NCI-H774 (cell line): ENCODE measurements at regions not wholly inside any gene's neighbourhood (a gene's known extent, or its start where the extent isn't known, plus 50 kb on each side); places are given as distances from the start of the nearest gene placed in this dataset.
"Not testable (repeated sequence)": the region's sequence is repeated elsewhere in the genome, so short reads cannot be mapped to it uniquely, and the experiment has no call there.

ENCODE experiments used
- DNase-seq: peaks from one replicate; lab custom pipeline; 2025; lab: John Stamatoyannopoulos, UW

DNA sequence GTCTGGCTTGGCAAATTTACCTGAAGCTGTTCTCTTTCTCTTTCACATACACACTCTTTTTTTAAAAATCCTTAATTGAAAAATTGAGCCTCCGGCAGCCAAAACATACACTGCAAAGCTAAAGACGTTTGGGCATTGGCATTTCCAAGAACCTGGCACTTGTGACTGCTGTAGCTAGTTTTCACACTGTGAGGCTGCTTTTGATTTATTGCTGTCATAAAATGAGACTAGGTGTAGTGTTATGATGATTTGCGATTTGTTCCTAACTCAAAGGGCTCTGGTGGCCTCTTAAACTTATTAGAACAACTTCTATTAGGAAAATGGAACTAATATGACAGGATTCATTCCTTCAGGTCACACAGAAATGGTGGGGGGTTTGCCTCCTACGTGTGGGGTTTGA, 377.1 kb upstream of the FAR2 start:
- DNase-seq = no peak

DNA sequence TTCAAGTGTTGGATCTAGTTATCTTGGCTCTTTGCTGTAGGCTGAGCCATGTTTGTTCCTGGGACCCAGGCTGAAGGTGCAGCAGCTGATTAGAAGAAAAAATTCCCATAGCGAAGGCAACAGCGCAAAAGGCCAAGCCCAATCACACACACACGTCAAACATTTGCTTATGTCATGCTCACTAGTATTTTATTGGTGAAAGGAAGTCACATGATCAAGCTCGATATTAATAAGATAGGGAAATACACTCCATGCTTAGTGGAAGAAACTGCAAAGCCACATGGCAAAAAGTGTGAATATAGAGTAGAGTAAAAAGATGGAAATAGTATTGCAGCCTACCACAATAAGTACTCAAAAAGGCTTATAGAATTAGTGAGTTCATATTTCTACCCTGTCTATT, 373.5 kb upstream of the FAR2 start:
- no peak for DNase-seq

DNA sequence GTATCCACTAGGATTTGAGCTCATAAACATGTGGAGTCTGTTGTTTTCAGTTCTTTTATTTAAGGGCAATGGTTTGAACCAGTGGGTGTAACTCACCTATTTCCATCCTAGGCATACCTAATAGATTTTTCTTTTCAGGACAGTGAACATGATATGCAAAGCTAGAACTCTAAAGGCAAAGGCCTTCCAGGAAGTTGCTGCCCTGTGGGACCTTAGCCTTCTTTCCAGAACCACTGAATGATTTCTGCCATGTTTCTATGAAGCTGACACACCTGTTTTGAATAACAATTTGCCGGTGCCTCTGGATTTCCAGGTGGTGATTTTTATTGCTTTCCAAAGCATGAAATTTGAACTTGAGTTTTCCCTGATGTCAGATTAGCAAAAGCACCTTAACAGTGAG, 372.9 kb upstream of the FAR2 start:
- DNase-seq = no peak

DNA sequence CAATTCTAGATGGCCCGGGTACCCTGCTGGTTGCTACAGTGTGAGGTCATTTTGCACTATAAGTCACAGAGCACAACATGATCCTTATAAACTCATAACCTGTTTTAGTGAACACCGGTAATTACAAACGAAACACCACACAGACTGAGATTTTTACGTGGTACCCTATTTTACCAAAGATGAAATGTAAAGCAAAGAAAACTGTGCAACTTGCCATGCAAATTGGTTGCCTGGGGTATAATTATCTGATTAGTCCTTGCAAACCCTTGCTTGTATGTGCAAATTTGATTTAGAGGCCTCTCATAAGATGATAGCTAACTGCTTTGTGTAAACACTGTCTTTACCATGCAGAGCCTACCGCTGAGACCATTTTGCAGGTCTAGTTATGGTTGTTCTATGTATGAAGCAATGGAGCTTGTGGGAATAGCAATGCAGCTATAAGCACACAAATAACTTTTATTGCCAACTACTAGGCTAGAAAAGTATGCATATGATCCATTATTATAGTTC, 372.1 kb upstream of the FAR2 start:
- DNase-seq = no peak

DNA sequence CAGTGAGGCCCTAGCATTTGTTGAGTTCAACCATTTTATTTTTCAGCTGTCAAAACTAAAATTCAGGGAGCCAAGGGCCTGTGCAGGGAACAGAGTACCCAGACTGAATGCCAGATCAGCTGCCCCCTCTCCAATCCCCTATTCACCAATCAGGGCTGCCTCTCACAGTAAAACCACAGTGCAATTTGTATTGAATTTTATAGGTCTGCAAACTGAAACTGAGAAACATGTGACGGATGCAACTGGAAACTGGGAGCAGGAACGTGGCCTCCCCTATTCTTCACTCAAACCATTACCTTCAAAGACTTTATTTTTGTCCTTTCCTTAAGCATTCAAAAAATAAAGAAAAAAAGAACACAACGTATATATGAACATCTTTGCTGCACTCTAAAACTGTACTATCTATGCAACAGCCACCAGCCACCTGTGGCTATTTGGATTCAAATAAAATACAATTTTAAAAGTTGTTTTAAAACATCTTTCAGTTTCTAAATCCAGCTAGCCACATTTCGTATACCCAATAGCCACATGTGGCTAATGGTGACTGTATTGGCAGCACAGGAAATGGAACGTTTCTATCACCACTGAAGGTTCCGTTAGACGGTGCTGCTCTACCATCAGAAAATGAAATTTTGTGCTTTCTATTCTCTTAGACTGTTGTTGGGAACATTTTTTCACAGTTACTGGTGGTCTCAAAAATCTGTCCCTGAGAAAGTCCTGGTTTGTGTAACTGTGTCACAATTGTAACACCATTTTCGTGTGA, 371.3 kb upstream of the FAR2 start:
- no peak for DNase-seq

DNA sequence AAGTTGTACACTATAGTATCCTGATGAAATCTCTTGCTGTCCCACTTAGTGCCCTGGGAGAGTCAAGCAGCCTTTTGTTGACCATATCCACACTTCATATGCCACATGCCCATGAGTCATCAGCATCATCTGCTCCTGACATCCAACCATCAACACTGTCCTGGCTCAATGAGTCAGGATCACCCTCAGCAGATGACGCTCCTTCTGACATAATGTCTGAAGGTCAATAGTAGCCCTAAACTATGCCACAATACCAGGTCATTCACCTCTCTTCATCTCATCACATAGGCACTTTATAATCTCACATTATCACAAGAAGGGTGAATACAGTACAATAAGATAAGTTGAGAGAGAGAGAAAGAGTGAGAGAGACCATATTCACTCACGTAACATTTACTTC, 369.0 kb upstream of the FAR2 start:
- no peak for DNase-seq

DNA sequence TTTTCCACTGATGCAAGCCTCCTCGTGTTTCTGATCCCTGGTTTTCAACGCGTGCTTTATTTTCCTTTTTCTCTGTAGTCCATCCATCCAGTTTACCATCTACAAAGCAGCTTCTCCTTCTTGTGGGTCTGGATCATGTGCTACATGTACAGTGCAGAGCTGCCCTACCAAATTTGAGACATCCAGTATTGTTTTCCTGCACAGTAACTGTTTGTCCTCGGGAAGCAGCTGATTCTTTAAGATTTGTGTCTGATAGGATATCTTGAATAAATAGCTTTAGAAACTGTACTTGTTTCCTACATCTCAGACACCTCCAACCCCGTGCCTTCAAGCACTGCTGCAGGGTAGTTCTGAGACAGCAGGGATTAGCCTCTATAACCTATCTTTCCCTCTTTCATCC, 368.1 kb upstream of the FAR2 start:
- DNase-seq = no peak

DNA sequence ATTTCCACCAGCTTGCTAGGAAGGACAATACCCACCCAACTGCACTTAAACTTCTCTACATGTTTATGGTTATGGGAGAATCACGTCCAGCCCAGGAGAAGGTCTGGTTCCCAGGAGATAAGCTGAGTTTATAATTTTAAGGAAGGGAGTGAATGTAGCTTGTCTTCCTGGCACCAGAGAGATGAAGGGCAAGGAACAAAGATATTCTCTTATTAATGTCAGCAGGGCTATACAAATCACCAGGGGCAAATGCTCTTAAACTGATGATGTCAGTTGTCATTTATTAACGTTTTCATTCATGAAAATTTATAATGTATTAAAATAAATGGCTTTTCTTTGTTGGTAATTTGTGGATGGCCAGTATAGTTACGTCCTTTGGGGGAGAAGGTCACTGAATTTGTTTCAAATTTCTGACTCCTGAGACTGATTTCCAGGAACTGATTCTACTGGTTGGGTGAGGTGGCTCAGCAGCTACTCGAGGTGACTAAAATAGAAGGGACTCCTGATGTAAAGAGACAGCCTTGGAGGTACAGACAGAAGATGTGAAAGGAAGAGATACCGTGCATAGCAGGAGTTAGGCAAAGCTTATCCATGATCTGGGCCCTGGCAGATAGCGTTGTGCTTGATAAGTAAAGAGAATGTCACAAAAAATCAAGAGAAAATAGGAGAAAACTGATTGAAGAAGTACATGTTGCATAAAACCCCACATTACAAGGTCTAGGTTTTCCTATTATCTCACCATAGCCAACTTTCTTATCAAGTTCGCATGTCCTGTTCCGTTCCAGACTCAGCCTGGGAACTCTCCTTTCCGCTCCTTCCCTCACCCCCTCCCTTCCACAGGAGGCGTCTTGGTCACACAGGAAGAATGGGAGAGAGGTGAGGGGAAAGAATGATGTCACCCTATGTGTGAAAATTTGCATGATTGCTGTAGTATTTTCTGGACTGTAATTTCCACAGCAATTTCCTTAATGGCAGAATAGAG, 367.1 kb upstream of the FAR2 start:
- no peak for DNase-seq

DNA sequence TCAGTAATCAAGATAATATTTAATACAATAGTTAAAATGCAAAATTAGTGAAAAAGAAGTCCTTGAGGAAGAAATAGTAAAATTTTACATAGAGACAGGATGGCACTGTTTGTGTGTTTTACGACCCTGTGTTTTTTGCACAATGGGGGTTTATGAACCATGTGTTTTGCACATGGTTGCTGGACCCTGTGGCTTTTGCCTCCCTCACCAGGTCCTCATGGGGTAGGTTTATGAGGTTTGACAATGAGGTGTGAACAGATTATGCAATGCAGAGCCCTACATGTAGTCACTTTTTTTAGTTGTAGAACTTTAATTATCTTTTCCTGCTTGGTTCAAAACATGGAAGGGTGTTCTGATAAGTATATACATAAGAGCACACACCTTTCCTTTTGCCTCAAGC, 366.3 kb upstream of the FAR2 start:
- DNase-seq = no peak

DNA sequence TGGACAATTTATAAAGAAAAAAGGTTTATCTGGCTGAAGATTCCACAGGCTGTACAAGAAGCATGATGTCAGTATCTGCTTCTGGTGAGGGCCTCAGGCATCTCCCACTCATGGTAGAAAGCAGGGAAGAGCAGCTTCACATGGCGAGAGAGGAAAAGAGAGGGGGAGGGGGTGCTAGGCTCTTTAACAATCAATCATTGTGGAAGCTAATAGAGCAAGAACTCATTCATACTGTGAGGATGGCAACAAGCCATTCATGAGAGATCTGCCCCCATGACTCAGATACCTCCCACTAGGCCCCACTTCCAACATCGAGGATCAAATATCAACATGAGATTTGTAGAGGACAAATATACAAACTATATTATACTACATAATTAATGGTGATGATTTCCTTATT, 361.9 kb upstream of the FAR2 start:
- no peak for DNase-seq

DNA sequence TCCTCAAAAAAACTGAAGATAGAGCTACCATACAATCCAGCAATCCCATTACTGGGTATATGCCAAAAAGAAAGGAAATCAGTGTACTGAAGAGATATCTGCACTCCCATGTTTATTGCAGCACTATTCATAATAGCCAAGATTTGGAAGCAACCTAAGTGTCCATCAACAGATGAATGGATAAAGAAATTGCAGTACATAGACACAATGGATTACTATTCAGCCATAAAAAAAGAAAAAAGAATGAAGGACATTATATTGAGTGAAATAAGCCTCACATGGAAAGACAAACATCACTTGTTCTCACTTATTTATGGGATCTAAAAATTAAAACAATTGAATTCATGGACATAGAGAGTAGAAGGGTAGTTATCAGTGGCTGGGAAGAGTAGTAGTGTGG, 360.8 kb upstream of the FAR2 start:
- not testable (repeated sequence) for DNase-seq

DNA sequence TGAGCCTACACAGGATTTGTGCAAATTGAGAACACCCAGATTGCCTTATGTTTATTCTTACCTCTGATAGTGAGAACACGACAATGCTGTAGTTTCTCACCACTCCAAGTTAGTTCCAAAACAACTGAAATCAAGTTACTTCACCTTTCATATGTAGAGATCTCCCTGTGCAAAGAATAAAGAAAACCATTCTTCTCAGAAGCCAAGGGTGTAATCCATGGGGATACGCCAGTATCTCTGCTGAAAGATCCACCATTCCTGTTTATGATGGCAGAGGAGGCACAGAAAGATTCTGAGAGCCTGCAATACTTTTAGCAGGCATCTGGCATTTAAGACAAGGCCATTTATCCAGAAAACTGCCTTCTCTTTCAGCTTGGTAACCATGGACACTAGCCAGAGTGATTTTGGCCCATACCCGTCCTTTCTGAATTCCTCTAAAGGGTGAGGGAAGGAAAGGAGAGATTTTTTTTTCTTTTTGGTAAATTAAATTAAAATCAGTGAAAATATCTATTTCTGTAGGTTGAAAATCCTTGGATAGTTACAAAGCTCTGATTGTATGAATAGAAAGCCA, 355.4 kb upstream of the FAR2 start:
- no peak for DNase-seq

DNA sequence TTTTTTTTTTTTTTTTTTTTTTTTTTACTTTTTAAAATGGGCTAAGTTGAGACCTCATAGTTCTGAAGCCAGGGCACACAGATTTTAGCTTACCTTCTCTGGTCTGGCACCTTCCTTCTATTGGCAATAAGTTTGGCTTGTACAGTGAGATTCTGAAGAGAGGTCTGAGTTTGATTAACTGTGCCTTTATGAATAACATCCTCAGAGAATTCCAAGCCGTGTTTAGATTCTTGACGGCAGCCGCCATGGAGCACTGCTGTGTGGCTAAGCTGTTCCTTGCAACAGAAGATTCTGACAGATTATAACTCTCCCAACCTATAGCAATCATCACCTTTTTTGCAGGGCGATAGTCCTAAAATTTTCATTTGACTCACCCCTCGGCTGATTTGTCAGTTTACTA, 354.9 kb upstream of the FAR2 start:
- DNase-seq = no peak

DNA sequence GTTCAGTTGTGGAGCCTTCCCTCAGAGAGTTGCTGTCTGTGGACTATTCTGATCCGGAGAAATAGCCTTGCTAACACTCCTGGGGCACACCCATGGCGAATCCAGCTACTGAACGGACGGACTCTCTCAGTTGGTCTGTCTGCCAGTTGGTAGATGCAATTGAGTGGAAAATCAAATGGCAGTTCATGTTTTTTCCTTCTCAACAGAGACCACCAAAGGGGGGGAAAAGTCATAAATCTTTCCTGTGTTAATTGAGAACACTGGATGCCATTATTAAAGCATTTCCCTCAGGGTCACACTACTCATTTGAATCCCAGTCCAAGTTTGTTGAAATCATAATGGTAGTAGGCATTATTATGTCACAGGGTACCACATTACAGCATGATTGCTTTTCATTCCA, 354.3 kb upstream of the FAR2 start:
- DNase-seq = no peak

DNA sequence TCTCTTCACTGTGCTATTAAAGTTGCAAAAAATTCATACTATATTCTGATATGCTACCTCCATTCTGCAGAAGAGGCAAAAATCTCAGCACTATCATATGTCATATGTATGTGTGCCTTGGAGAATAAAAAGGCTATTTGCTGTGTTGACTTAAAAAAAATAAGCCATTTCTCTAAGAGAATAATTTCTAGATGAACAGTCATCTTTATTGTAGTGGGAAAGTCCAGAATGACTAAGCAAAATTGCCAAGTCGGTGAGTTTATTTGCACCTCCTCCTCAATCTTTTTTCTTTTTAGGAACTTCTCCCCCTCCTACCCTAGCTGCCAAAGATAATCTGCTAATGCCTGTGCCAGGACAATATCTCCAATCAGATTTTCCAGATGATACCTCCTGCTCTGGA, 353.8 kb upstream of the FAR2 start:
- no peak for DNase-seq

DNA sequence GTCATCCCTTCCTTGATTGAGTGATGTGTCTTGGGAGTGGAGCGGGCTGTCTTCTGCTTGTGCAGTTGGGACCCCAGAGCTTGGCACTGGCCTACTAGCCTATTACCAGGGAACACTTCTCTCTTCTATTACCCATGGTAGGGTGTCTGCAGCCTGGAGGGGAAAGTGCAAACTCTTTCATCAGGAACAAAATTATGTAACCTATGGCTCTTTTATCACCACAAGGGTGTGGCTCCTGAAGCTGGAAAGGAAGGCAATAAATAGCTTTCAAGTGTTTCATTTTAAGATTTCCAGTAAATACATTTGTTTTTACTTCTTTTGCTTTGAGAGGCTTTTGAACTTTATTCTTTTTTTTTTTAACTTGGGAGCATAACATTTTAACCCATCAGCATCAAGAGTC, 349.7 kb upstream of the FAR2 start:
- DNase-seq = no peak

DNA sequence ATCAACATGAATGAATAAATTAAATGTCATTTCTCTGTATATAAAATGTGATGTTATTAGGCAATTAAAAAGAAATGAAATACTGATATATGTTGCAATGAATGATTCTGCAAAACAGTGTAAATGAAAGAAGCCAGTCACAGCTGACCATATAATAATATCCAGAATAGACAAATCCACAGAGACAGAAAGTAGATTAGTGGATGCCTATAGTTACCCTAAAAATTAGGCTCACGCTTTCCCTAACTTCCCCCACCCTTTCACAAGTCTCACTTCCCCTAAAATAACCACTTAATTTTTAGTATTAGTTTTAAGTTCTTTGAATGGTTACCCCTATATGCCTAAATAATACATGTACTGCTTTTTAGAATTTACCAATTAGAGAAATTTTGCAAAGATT, 348.9 kb upstream of the FAR2 start:
- no peak for DNase-seq

DNA sequence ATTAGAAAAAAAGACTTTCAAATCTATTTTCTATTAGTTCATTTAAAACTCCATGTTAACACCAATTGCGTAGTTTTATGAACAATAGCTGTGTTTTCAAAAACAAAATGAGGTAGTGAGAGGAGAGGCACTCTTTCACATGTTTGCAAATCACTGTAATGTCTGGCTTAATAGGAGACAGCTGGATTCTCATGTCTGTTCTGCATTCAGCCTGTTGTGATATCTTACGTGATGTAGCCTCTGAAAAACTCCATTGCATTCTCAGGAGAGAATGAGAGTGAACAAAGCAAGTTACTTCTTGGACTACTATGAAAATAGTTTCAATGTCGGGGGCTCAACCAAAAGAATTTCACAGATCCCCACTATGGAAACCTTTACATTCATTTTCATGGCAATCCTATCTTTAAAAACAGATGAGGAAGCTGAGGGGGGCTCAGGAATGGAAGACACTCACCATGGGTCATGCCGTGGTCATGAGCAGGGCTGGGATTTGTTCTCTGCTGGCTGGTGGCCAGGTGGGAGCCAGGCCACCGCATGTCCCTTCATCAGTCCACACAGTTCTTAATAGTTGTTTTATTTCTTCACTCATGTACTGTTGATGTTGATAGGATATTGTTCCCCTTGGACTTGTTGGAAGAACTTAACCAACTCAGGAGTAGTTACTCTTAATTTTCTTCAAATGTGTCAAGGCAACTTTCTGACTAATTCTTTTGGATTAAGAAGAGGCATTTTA, 346.2 kb upstream of the FAR2 start:
- DNase-seq = no peak

DNA sequence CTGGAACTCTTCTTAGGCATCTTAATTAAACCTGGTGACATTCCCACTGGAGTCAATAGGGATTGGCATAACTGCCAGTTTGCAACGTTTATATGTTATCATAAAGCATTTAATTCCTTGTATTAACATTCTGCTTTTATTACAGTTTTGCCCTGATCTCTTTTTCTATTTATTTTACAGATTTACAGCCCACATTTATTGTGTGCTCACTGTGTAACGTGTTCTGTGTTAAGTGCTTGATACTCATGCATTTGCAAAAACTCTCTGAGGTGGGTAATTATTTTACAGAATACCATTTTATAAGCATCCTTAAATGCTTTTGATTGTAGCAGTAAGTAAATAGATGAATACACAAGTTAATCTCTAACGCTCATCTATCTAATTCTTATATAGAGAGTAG, 341.5 kb upstream of the FAR2 start:
- DNase-seq = no peak

DNA sequence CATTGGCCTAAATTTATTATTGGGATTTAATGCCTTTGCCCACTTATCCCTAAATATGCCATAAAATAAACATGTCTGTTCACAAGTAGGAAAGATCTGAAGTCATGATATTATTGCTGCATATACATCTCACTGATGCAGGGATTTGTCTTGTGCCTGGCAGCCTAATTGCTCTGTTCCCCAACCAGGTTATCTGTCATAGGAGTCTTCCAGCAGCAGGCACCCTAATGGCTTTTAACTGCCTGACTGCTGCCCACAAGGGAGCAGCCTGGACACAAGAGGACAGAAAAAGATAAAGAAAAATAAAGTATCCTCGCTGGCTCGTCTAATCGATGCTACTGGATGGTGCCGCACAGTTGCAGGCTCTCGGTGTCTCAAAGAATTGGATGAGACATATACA, 337.6 kb upstream of the FAR2 start:
- no peak for DNase-seq

DNA sequence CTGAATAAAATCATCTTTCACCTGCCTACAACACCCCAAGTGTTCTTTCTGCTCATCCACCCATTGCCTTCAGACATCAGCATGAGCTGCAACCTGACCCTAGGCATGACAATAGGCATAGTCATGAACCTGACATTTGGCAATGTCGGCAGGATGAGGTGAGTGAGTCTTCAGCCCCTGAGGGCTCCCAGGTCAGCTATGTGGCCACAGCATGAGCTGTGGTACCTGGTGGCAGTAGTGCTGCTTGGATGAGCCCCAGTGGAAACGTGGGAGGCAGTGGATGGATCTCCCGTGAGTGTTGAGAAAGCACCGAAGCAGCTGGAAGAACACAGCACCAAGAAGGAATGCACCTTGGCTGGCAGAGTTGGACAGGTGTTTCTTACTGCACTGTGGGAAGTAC, 334.8 kb upstream of the FAR2 start:
- DNase-seq = no peak

DNA sequence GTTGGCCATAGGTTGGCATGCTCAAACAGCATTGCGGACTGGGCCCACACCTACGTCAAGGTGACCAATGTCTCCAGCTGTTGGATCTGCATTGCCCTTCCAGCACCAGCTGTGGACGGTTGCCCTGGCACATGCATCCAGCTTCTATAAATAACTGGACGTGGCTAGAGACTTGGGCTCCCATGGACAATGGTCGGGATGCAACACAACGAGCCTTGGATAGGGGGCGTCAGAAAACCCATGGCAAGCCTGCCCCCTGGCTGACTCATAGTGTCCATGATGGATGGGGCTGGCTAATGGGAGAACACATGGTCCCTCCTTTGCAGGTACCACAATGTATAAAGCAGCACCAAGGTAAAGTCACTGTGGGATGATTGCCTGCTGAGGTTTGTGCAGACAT, 331.6 kb upstream of the FAR2 start:
- DNase-seq = no peak
